HEK293T (cell line): ENCODE measurements at regions not wholly inside any gene's neighbourhood (a gene's known extent, or its start where the extent isn't known, plus 50 kb on each side); places are given as distances from the start of the nearest gene placed in this dataset.

Experiments used
- ELF4 ChIP-seq: fragments of 450-650 bp; IDR thresholded peaks from 2 replicates; pipeline ENCODE4 v1.6.1; 2017; ENCODE audit warnings: antibody characterized with exemption
- L3MBTL2 ChIP-seq: fragments of 450-650 bp; conservative IDR thresholded peaks from 2 replicates; pipeline ENCODE4 v1.6.1; 2016; ENCODE audit warnings: mild to moderate bottlenecking
- TARDBP ChIP-seq: fragments of 450-650 bp; IDR thresholded peaks from 2 replicates; pipeline ENCODE4 v1.6.1; 2016

DNA sequence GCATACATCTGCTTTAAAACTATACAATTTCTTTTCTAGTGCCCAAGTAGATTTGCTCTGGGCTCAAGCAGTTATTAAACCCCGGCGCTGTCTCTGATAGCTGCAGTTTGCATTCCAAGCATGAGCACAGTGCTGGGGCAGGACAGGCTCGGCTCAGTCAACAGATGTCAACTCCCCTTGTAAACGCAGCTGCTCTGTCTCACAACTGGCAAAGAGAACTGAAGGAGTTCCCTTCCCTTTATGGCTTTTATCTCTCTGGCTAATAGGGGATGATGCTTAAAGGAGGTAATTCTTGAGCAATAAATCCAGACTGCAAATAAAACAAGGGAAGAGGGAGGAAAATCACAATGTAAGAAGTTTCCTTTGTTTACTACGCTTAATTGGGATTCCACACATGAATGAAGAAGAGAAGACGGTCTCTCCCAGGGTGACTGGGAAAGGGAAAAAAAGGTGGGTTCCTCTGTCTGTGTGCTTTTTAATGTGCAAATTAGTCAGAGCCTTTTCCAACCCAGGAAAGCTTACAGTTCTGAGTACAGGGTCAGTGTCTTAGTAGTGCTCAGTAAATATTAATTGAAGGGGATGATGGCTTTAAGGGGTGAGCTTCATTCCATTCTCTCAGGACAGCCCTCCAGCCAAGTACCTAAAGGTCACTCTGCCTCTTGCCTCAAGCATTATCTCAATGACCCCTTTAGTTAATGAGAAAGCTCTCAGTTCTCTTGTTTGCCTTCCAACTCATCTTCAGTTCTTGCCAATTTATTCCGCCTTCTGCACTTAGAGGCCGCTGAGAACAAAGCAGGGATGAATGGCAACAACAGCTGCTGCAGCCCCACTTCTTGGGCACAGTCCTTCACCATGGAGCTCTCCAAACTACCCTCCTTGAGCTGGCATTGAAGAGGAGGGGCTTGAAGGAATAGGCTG lies 155.7 kb upstream of the JADE1 start:
- TF ChIP-seq ELF4: no peak
- no peak for TF ChIP-seq TARDBP
- TF ChIP-seq L3MBTL2: no peak
